ENCODE measurements at regions not wholly inside any gene's neighbourhood (a gene's known extent, or its start where the extent isn't known, plus 50 kb on each side); places are given as distances from the start of the nearest gene placed in this dataset.

DNA sequence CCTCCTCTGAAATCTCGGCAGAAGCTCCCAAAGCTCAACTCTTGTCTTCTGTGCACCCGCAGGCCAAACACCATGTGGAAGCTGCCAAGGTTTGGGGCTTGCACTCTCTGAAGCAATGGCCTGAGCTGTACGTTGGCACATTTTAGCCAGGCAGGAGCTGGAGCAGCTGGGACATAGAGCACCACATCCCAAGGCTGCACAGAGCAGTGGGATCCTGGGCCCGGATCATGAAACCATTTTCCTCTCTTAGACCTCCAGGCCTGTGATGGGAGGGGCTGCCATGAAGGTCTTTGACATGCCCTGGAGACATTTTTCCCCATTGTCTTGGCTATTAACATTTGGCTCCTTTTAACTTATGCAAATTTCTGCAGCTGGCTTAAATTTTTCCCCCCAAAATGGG, 567.1 kb upstream of the ZNF608 start:
- Histone ChIP-seq H3K79me2 (ENCODE audit: control insufficient read depth, insufficient read depth, low read length) (no peaks in the 10 kb centered on the region), H3K27me3 (ENCODE audit: control insufficient read depth in 2 of 2, insufficient read depth in 2 of 2, low read length in 2 of 2) (no peaks in the 10 kb centered on the region), H3K9me3 (replicated peaks; ENCODE audit: control insufficient read depth, insufficient read depth, low read length) (no peaks in the 10 kb centered on the region), H3K9me1 (replicated peaks; ENCODE audit: control insufficient read depth, extremely low read depth, insufficient read depth, low read length) (no peaks in the 10 kb centered on the region), H3K27ac (ENCODE audit: insufficient read depth, low read depth, low read length) (no peak overlapping the region), H3K4me3 (replicated peaks in 1 of 3; ENCODE audit: insufficient read depth in 1 of 3, low read depth in 1 of 3, low read length in 3 of 3) (no peak overlapping the region), H3K4me1 (ENCODE audit: control insufficient read depth, extremely low read depth, insufficient read depth, low read length) (peaks cover 11% of the 10 kb centered on the region), H3K4me2 (ENCODE audit: insufficient read depth, low read length) (no peak overlapping the region), H4K20me1 (replicated peaks; ENCODE audit: control insufficient read depth, extremely low read depth, insufficient read depth, low read length) (no peaks in the 10 kb centered on the region), H2AFZ (ENCODE audit: low read depth, low read length) (no peak overlapping the region), H3K36me3 (ENCODE audit: control insufficient read depth in 2 of 2, extremely low read depth in 1 of 2, insufficient read depth in 2 of 2, low read length in 2 of 2) (no peaks in the 10 kb centered on the region), H3K9ac (replicated peaks; ENCODE audit: extremely low read depth, insufficient read depth, low read length) (no peak overlapping the region)
- DNase-seq (ENCODE audit: low read depth, low spot score) (no peak), FAIRE-seq (no peak)
- intact Hi-C loops (cut with micrococcal nuclease): loop anchor here (5.0 to 10.0 kb wide), 2 partner anchors 171 to 566 kb away; partner anchors contain the start of gene ZNF608
- TF ChIP-seq EZH2 (IDR thresholded peaks at IDR 0.05; ENCODE audit: borderline replicate concordance, low read depth, low read length, severe bottlenecking) (no peak), MYC (IDR thresholded peaks at IDR 0.05; ENCODE audit: low read depth, low read length) (no peak), JUN (IDR thresholded peaks at IDR 0.05; ENCODE audit: borderline replicate concordance, insufficient read depth, insufficient read length, low read depth) (no peak)
- TF ChIP-seq, protein P1, sequence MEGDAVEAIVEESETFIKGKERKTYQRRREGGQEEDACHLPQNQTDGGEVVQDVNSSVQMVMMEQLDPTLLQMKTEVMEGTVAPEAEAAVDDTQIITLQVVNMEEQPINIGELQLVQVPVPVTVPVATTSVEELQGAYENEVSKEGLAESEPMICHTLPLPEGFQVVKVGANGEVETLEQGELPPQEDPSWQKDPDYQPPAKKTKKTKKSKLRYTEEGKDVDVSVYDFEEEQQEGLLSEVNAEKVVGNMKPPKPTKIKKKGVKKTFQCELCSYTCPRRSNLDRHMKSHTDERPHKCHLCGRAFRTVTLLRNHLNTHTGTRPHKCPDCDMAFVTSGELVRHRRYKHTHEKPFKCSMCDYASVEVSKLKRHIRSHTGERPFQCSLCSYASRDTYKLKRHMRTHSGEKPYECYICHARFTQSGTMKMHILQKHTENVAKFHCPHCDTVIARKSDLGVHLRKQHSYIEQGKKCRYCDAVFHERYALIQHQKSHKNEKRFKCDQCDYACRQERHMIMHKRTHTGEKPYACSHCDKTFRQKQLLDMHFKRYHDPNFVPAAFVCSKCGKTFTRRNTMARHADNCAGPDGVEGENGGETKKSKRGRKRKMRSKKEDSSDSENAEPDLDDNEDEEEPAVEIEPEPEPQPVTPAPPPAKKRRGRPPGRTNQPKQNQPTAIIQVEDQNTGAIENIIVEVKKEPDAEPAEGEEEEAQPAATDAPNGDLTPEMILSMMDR (IDR thresholded peaks at IDR 0.05; ENCODE audit: extremely low read depth in 1 of 2, insufficient read depth in 1 of 2, low read depth in 1 of 2, low read length in 2 of 2): no peak
- ChIA-PET POLR2A (no interaction called here), CTCF (no interaction called here)
- BruUV-seq (replicated peaks): no TSS peak
- dilution Hi-C loops (cut with MboI; ENCODE audit: extremely low pct_ligation_motif_present, low sequenced_read_pairs): no loop called here

DNA sequence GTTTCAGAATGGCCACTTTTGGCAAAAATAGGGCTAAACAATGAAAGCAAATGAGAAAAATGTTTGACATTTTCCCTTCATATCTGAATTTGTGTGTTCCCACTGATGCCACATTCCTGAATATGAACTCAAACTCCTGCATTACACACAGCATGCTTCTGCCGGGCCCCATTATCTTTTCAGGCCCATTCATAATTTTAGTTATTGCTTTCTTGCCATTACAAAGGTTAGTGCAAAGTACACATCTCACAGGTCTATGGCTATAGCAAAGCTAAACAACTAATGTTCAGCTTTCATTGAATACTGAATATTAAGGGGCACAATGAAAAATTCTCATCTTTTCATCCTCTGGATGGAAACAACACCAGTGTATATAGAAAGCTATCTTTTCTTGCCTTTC, 568.9 kb upstream of the ZNF608 start:
- H3K4me2 ChIP-seq (ENCODE audit: insufficient read depth, low read length): no peak overlapping the region

More for the DNA sequence above, 568.9 kb upstream of the ZNF608 start:
- H4K20me1 ChIP-seq (replicated peaks; ENCODE audit: control insufficient read depth, extremely low read depth, insufficient read depth, low read length): no peaks in the 10 kb centered on the region
- TF ChIP-seq EZH2 (IDR thresholded peaks at IDR 0.05; ENCODE audit: borderline replicate concordance, low read depth, low read length, severe bottlenecking) (no peak), POLR2AphosphoS5 (IDR thresholded peaks at IDR 0.05; ENCODE audit: insufficient read depth, low read depth, low read length) (no peak), JUN (IDR thresholded peaks at IDR 0.05; ENCODE audit: borderline replicate concordance, insufficient read depth, insufficient read length, low read depth) (no peak), FOS (IDR thresholded peaks at IDR 0.05; ENCODE audit: borderline replicate concordance, insufficient read depth, low read length) (no peak), GATA2 (IDR thresholded peaks at IDR 0.05; ENCODE audit: insufficient read depth, insufficient read length, low read depth, low read length) (no peak), POLR2A (IDR thresholded peaks at IDR 0.05; ENCODE audit: low read depth, low read length) (no peak), MYC (IDR thresholded peaks at IDR 0.05; ENCODE audit: low read depth, low read length) (no peak)
- TF ChIP-seq, protein P2, sequence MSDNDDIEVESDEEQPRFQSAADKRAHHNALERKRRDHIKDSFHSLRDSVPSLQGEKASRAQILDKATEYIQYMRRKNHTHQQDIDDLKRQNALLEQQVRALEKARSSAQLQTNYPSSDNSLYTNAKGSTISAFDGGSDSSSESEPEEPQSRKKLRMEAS (IDR thresholded peaks at IDR 0.05; ENCODE audit: insufficient read depth, insufficient read length): no peak
- TF ChIP-seq, protein P1 (IDR thresholded peaks at IDR 0.05; ENCODE audit: extremely low read depth in 1 of 2, insufficient read depth in 1 of 2, low read depth in 1 of 2, low read length in 2 of 2): no peak
- ChIA-PET CTCF (no interaction called here), POLR2A (no interaction called here)
- peaks cover 11% of the 10 kb centered on the region for H3K4me1 ChIP-seq (ENCODE audit: control insufficient read depth, extremely low read depth, insufficient read depth, low read length)
- no peak for DNase-seq (ENCODE audit: low read depth, low spot score)
- H3K9ac ChIP-seq (replicated peaks; ENCODE audit: extremely low read depth, insufficient read depth, low read length): no peak overlapping the region
- H3K27me3 ChIP-seq (ENCODE audit: control insufficient read depth in 2 of 2, insufficient read depth in 2 of 2, low read length in 2 of 2): no peaks in the 10 kb centered on the region
- no TSS peak for BruUV-seq (replicated peaks)
- FAIRE-seq: no peak
- intact Hi-C loops (cut with micrococcal nuclease) (loop anchor here (10.0 kb wide), 1 partner anchor 169 kb away; no protein-coding TSS in a partner anchor), dilution Hi-C loops (cut with MboI; ENCODE audit: extremely low pct_ligation_motif_present, low sequenced_read_pairs) (no loop called here)
- no peak overlapping the region for H3K4me3 ChIP-seq (replicated peaks in 1 of 3; ENCODE audit: insufficient read depth in 1 of 3, low read depth in 1 of 3, low read length in 3 of 3)
- no peaks in the 10 kb centered on the region for H3K79me2 ChIP-seq (ENCODE audit: control insufficient read depth, insufficient read depth, low read length)
- H2AFZ ChIP-seq (ENCODE audit: low read depth, low read length): no peak overlapping the region
- H3K9me1 ChIP-seq (replicated peaks; ENCODE audit: control insufficient read depth, extremely low read depth, insufficient read depth, low read length): no peaks in the 10 kb centered on the region
- no peaks in the 10 kb centered on the region for H3K9me3 ChIP-seq (replicated peaks; ENCODE audit: control insufficient read depth, insufficient read depth, low read length)
- H3K27ac ChIP-seq (ENCODE audit: insufficient read depth, low read depth, low read length): no peak overlapping the region
- H3K36me3 ChIP-seq (ENCODE audit: control insufficient read depth in 2 of 2, extremely low read depth in 1 of 2, insufficient read depth in 2 of 2, low read length in 2 of 2): no peaks in the 10 kb centered on the region

All from endothelial cell of umbilical vein (primary cell).